GM06990 (cell line): ENCODE measurements at regions not wholly inside any gene's neighbourhood (a gene's known extent, or its start where the extent isn't known, plus 50 kb on each side); places are given as distances from the start of the nearest gene placed in this dataset.

Experiments
- DNase-seq: peaks from one replicate; pipeline ENCODE4 v3.0.0-alpha.2; 2011; ENCODE audit not compliant: insufficient read length; ENCODE audit errors: extremely low read depth
- H3K27me3 ChIP-seq: replicated peaks from 2 replicates; pipeline ENCODE4 v1.6.0; 2011; ENCODE audit warnings: low read length; ENCODE audit not compliant: control insufficient read depth, insufficient read depth
- H3K36me3 ChIP-seq: 2 replicates; pipeline ENCODE4 v1.5.1; 2011; ENCODE audit warnings: low read length; ENCODE audit not compliant: control insufficient read depth, insufficient read depth
- H3K4me3 ChIP-seq: replicated peaks from 2 replicates; pipeline ENCODE4 v1.5.1; 2011; ENCODE audit warnings: low read depth, mild to moderate bottlenecking, control low read depth, low read length
- CTCF ChIP-seq: IDR thresholded peaks from 2 replicates; pipeline ENCODE4 v1.5.1; 2011; ENCODE audit warnings: low read length, control low read depth, mild to moderate bottlenecking, inconsistent platforms; ENCODE audit not compliant: insufficient read depth, poor library complexity, severe bottlenecking

DNA sequence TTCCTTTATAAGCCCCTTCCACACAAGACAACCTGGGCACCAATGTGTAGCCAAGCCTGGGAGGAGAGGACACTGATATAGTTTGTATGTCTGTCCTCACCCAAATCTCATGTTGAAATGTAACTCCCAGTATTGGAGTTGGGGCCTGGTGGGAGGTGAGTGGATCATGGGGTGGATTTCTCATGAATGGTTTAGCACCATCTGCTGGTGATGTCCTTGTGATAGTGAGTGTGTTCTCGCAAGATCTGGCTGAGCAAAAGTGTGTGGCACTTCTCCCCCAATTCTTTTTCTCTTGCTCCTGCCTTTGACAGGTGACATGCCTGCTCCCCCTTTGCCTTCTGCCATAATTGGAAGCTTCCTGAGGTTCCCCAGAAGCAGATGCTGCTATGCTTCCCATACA is 135.8 kb downstream of the USP31 start:
- TF ChIP-seq CTCF = peak; percentile 7
- no peak for DNase-seq
- H3K36me3 ChIP-seq = no peaks in the 10 kb centered on the region
- no peak overlapping the region for H3K4me3 ChIP-seq
- H3K27me3 ChIP-seq = no peaks in the 10 kb centered on the region

- Histone ChIP-seq H3K27me3 (no peaks in the 10 kb centered on the region), H3K36me3 (no peaks in the 10 kb centered on the region), H3K4me3 (no peak overlapping the region)
- TF ChIP-seq CTCF = no peak
- no peak for DNase-seq
These were observed 140.2 kb downstream of the USP31 start for GRCh38 chr16:23009075-23009474.

- Histone ChIP-seq H3K36me3 (no peaks in the 10 kb centered on the region), H3K4me3 (no peak overlapping the region), H3K27me3 (no peaks in the 10 kb centered on the region)
- no peak for DNase-seq
- no peak for TF ChIP-seq CTCF
These were observed 141.2 kb downstream of the USP31 start for GRCh38 chr16:23008041-23008440.

GRCh38 chr16:23006380-23006779 is 142.9 kb downstream of the USP31 start:
- DNase-seq = no peak
- H3K36me3 ChIP-seq = no peaks in the 10 kb centered on the region
- H3K4me3 ChIP-seq = no peak overlapping the region
- no peak for TF ChIP-seq CTCF
- H3K27me3 ChIP-seq = no peaks in the 10 kb centered on the region

DNA sequence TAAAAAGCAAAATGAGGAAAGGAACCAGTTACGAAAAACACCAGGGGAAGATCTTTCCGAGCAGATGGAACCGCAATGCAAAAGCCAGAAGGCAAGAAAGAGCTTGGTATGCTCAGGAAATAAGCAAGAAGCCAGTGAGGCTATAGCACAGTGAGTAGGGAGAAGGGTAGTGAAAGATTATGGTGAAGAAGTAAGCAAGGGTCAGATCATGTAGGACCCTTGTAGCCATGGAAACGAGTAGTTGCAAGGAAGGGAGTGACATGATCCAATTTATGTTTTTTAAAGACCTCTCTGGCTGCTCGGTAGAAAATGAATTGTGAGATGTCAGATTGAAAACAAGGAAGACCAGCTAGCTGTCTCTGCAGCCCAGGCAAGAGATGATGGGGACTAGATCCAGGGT is 143.3 kb downstream of the USP31 start:
- Histone ChIP-seq H3K36me3 (no peaks in the 10 kb centered on the region), H3K4me3 (no peak overlapping the region), H3K27me3 (no peaks in the 10 kb centered on the region)
- no peak for DNase-seq
- TF ChIP-seq CTCF = no peak

GRCh38 chr16:22989598-22989997 is 159.7 kb downstream of the USP31 start:
- no peaks in the 10 kb centered on the region; the same call in 1 of the 2 replicates for H3K27me3 ChIP-seq

More at GRCh38 chr16:22989598-22989997, 159.7 kb downstream of the USP31 start:
- Histone ChIP-seq H3K4me3 (no peak overlapping the region), H3K36me3 (no peaks in the 10 kb centered on the region)
- TF ChIP-seq CTCF = no peak
- no peak for DNase-seq
